DMS153 treated with DMSO at 0.1 percent for 48 hours (cell line): ENCODE measurements at regions not wholly inside any gene's neighbourhood (a gene's known extent, or its start where the extent isn't known, plus 50 kb on each side); places are given as distances from the start of the nearest gene placed in this dataset.

ENCODE experiments used
- DNase-seq: peaks from one replicate; lab custom pipeline; 2025; ENCODE audit not compliant: unreplicated experiment; lab: John Stamatoyannopoulos, UW

DNA sequence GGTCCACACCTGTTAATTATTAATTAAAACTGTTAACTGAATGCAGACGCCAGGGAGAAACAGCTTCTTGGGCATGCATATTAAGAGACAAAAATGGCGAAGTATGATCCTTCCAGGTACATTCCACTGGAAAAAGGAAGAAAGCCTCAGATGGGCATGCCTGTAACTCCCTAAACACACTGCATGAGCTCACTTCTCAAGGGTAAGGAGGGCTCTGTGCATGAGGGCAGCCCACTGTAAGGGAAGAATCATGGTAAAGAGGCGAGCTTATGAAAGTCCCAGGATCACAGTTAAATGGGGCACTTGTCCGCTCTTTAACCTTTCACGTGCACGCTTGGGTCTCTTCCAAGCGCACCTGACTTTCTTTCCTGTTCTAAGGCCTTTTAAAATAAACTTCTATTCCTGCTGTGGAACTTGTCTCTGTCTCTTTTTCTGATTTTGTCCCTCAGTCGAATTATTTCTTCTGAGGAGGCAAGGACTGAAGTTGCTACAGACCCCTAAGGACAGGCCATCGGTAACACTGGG, 321.7 kb downstream of the PPP1R2C start:
- no peak for DNase-seq

DNA sequence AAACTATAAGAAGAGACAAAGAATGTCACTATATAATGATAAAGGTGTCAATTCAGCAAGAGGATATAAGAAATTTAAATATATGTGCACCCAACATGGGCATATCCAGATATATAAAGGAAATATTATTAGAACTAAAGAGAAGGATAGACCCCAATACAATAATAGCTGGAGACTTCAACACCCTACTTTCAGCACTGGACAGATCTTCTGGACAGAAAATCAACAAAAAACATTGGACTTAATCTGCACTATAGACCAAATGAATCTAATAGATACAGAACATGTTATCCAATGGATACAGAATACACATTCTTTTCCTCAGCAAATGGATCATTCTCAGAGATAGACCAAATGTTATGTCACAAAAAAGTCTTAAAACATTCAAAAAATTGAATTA, 327.7 kb downstream of the PPP1R2C start:
- no peak for DNase-seq

DNA sequence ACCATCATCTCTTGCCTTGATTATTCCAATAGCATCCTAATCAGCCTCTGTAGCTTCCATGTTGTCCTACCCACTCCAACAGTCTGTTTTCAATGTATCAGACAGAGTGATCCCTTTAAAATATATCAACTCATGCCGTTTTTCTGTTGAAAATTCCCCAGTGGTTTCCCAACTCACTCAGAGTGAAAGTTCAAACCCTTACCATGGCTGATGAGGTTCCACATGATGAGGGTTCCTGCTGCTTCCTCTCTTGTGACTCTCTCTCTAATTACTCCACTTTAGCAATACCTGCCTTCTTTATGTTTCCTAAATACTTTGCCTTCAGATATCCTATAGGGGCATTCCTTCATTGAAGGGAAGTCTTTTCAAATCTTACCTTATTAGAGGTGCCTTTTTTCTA, 334.7 kb downstream of the PPP1R2C start:
- DNase-seq: no peak

DNA sequence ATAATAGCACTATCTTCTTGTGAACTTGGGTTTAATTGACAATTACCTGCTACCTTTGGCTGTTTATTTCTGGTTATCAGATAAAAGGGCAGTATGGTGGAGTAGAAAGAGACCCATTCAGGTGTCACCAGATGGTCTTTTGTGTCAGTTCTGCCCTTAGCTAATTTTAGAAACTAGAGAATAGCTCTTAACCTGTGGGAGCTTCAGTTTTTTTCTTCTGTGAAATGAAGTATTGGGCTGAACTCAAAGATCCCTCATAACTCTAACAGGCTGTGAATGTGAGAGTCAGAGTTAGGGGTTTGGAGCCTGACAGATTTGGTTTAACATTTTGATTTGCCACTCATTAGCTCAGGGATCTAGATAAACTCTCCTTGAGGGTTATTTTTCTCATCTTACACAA, 335.2 kb downstream of the PPP1R2C start:
- no peak for DNase-seq

DNA sequence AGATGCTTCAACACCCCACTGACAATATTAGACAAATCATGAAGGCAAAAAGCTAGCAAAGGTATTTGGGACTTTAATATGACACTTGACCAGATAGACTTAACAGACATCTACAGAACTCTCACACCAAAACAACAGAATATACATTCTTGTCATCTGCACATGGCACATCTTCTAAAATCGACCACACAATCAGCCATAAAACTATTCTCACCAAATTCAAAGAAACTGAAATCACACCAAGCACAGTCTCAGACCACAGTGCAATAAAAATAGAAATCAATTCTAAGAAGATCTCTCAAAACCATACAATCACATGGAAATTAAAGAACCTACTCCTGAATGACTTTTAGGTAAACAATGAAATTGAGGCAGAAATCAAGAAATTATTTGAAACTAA, 340.8 kb downstream of the PPP1R2C start:
- DNase-seq: no peak

DNA sequence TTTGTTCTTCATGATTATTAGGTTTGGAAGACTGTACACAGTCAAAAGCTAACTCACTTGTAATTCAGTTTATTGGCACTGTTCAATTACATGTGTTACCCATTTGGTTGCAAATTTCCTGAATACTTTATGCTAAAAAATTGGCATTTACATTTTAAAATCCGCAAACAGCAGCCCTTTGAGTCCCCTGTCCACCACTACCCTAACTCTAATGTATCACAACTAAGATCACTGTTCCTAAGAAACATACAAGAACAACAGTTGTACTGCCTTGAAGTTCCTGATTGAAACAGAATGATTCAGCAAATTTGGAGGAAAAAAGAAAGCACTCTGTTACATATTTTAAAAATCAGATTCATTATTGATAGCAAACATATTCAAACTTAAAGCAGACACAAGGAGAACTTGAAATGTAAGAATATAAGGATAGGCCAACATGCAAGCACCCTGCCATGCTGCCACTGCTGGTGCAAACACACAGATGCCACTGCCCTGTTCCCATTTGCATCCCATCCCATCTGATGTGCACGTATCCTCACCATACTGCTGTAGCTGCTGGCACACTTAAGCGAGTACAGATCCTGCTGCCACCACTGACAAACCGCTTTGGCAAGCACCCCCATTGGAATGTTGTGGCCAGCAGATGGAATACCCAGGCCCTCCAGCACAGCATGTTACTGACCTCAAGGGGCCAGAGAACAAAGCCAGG, 343.4 kb downstream of the PPP1R2C start:
- DNase-seq: no peak

DNA sequence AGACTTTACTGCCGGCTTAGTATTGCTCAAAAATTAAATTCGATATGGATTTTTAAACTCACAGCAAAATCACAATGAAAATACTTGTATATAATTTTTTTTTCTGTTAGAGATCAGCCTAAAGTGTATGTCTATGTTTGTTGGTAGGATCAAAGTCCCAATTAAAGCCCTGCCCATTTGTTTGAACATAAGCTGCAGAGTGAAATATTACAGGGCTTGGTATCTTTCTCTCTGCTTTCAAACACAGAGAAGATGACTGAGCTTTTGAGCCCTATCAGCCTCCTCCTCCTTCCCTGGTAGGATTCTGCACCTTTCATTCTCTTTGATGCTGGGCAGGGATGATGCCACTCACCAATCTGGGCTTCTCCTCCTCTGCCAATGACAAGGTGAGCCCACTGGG, 345.4 kb downstream of the PPP1R2C start:
- no peak for DNase-seq

DNA sequence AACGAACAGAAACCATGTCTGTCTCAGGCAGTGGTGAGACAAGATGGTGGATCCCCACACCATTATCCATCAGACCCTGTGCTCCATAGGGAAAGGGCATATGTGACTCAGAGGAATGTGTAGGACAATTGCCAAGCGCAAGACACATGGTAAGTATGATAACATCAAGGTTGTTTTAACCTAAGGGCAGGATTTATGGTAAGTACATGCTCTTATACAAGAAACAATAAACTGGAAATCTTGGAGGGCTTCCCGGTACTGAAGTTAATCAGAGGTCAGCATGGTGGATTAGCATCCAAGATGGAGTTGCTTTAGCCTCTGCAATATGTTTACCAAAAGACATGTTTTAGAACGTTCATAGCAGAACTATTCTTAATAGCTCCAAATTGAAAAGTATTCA, 355.0 kb downstream of the PPP1R2C start:
- DNase-seq: no peak

DNA sequence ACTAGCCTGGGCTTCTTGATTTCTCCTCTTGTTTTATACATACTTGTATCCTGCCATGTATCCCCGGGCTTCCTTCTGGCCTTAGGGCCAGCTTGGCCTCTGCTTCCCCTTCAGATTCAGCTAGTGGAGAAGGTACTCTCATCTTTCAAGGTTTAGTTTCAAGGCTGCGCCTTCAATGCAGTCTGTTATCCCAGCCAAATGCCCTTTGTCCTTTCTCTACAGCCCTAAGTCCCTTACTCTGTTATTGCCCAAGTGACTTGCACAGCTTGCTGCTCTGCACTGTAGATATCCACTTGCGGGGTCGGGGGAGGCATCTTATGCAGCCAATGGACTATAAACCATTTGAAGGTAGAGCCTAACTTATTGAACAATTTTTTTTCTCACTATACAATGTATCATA, 357.5 kb downstream of the PPP1R2C start:
- no peak for DNase-seq

DNA sequence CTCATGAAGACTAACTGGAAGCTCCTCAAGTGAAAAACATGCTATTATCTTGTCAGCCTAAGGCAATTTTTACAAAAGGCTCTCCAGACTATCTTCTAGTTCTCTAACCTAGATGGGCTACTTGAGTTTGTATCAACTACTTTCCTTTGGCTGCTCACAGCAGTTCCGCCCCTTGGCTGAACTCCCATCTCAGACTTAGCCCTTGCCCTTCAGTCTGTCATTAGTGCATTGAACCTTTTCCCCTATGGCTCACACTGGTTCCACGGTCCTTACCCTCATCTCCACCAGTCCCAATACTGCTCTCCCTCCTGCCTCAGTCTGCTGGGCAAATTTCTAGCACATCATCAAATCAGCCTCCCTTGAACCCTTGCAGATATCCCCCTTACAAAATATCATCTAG, 362.3 kb downstream of the PPP1R2C start:
- DNase-seq: no peak

DNA sequence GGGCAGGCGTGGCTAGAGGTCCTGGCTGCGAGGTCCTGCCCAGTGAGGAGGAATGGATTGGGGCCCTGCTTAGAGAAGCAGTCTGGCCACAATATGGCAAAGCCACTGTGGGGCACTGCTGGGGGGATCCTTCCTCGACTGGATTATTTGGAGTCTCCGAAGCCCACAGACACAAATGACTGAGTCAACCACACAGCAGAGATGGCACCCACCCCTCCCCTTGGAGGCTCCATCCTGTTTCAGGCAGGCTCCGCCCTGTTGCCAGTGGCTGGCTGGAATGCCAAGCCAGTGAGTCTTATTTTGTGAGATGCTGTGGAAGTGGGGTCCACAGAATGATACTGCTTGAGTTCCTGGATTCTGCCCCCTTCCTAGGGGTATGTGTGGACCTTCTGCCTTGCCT, 363.9 kb downstream of the PPP1R2C start:
- DNase-seq: no peak

DNA sequence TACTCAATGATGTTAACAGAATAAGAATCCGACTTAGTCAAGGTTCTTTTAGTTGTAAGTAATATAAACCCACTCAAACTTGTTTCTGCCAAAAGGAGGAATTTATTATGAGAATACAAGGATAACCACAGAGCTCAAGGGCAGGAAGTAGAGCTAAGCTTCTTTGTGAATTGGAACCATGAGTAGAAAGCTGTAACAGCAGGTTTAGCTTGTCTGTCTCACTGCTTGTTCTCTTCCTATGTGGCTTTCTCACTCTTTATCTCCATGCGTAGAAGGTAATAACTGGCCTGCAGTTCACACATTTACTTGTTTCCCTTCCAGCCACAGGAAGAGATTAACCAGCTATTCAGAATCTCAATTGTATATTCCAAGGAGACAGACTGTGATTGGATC, 378.3 kb downstream of the PPP1R2C start:
- DNase-seq: no peak

DNA sequence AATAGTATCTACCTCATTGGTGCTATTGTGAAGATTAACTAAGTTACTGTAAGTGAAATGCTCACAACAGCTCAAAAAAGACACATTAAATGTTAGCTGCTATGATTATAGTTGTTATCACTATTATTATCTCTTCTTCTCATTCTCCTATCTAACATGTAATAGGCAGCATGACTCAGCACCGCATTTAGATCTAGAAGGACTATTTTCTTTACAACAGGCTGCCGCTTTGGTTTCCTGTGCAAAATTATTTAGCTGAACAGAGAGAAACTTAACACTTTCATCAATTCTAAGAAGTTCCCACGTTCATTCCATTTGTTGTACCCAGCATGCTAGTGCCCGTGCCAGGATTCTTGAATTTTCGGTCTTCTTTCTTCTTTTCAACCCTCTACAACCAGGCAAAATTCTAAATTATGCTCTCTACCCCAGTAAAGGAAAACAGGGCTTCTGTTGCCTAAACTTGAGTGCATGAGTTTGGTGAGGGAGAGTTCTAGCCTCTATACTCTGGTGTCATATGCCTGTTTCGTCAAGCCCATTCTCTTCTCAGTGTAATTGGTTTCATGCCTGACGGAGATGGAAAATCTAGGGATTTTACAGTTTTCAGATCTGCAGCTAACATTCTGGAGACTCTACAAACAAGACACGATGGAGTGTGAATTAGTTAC, 378.9 kb downstream of the PPP1R2C start:
- DNase-seq: no peak

DNA sequence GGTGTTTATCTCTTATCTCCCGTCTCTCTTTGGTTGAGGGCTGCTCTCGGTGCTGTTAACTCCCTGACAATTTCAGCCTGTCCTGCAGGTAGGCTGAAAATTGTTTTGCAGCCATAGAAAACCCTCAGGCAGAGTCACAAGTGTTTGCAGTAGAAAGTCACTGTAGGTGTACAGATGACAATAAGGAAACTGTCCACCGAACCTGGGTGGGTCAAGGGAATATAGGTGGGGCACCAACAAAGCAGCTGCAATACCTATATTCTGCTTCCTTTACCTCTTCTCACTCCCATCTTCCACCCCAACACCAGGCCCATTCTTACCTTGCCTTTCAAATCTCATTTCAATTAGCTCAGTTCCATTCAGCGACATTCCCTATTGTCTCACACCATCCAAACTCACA, 381.8 kb downstream of the PPP1R2C start:
- no peak for DNase-seq

DNA sequence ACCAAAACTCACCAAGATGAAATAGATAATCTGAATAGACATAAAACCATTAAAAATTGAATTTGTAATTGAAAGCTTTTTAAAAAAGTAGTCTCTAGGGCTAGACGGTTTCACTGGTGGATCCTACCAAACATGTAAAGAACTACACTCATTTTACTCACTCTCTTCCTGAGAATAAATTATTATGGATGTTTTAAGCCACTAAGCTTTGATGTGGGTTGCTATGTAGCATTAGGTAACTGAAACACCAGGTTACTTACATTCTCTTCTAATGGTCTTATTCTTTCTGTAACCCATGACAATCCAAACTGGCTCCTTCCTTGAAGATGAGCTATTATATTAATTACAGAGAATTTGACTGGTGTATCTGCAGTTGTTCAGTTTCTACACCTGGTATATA, 385.1 kb downstream of the PPP1R2C start:
- no peak for DNase-seq

DNA sequence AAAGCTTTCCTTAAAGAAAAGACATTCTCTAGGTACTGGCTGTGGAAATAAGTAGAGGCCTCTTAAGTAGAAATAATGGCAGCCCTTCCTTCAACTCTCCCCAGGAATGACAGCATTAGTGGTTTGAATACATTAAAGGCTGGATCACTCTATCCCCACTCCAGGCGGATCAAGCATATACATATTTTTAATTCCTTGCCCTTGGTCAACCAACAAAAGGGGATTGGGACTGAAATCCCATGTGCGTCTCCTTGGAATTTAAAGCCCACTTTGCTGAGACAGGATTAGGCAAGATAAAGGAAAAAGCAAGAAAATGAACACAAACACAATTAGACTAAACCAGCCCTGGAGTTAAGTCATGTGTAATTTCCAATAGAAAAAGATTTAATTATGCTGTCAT, 391.3 kb downstream of the PPP1R2C start:
- no peak for DNase-seq

DNA sequence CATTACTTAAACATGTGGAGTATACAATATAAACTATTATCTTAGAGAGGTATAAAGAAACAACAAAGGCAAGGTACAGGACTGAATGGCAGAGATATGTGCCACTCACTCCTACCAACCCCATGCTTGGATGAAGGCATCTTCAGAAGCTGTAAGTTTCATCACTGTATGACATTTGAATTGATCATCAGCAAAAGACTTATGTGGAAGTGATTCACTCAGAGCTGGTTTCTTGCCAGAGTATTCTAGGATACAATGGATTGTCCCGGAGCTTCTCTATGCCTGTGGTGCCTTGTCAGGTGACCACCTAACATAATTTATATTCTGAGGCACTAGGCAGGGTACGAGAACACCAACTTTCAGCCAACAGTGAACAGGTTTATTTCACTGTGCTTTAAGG, 392.2 kb downstream of the PPP1R2C start:
- no peak for DNase-seq

DNA sequence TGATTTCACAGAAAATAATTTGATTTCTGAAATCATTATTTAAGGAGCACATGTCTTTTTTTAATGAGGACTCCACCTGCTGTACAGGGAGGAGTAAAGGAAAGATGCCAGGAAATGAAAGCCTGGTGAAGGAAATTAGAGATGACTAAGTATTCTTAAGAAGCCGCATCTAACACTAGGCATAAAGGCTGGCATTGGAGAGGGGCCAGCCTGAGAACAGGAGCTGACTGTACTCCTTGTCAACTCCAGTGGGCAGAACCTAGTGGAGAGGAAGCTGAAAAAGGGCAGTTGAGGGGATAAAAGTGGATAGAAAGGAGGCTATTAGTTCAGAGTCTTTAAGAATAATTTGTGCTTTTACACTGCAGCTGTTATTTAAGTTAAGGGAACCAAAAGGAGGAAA, 393.0 kb downstream of the PPP1R2C start:
- no peak for DNase-seq

DNA sequence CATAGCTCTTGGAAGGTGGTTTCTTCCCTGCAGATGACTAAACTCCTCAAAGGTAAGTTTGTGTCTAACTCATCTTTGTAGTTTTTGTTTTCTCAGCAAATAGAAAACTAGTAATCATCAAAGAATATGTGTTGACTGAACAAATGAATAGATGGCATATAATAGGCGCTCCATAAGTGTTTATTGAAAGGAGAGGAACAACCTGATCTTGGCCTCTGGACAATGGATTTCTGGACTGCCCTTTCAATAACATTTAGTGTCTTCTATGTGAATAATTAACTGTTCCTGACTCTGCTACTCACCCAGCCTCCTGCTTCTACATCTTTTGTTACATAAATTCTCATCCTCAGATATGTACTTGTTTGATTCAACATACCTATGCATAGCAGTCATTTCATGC, 399.1 kb downstream of the PPP1R2C start:
- no peak for DNase-seq

DNA sequence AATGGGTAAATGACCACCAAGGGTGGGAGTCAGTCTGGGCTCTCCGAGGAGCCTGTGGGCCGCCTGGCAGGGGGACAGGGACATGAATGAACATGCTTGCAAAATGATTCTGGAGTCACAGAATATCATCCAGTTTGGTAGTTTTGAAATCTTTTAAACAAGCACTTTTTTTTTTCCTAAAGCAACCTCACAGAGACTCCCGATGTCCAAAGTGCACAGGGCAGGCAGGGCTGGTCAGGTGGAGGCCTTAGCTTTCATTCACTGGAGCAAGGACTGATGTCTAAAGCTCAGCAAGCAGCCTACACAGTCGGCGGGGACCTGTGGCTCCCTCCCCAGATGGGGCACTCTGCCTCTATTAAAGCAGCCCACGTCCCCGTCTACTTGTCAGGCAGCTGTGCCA, 402.9 kb downstream of the PPP1R2C start:
- no peak for DNase-seq

DNA sequence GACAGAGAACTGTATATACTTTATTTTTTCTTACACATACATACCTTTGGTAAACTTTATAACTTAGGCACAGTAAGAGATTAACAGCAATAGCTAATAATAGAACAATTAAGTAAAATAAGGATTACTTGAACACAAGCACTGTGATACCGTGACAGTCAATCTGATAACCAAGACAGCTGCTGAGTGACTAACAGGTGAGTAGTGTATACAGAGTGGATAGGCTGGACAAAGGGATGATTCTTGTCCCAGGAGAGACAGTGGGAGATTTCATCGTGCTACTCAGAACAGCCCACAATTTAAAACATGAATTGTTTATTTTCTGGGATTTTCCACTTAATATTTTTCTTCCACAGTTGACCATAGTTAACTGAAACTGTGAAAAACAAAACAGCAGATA, 411.8 kb downstream of the PPP1R2C start:
- no peak for DNase-seq

DNA sequence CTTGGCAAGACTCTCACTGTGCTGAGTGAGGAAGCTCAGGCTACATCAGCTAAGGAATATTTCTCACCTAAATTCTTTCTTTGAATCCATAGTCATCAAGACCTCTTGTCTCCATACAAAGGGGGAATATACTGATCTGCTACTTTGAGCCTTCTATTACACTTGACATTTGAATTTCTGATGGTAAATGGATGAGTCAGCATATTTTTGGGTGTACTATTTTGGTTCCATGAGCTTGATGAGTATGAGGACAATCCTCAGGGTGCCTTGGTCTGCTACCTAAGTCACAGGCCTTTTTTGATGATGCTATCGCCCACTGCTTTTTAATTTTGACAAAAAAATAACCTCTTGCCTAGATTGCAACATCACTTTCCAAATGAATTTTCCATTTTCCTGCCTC, 415.7 kb downstream of the PPP1R2C start:
- DNase-seq: no peak

DNA sequence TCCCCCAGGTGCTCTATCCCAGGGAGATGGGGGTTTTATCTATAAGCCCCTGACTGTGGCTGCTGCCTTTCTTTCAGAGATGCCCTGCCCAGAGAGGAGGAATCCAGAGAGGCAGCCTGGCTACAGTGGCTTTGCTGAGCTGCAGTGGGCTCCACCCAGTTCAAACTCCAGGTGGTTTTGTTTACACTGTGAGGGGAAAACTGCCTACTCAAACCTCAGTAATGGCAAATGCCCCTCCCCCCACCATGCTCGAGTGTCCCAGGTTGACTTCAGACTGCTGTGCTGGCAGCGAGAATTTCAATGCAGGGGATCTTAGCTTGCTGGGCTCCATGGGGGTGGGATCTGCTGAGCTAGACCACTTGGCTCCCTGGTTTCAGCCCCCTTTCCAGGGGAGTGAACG, 419.6 kb upstream of the CASK start:
- DNase-seq: peak; percentile 2
